ENCODE measurements at regions not wholly inside any gene's neighbourhood (a gene's known extent, or its start where the extent isn't known, plus 50 kb on each side); places are given as distances from the start of the nearest gene placed in this dataset.

GRCh38 chr12:20272161-20272560 lies 96.2 kb upstream of the PDE3A start:
- TF ChIP-seq PPARA (CRISPR knock-in tag; IDR thresholded peaks at IDR 0.05; ENCODE audit: borderline replicate concordance) (no peak), TCF4 (CRISPR knock-in tag; IDR thresholded peaks at IDR 0.05; ENCODE audit: borderline replicate concordance) (no peak), RARB (CRISPR knock-in tag; IDR thresholded peaks at IDR 0.05) (no peak), ZNF70 (CRISPR knock-in tag; IDR thresholded peaks at IDR 0.05) (no peak), ZC3H10 (CRISPR knock-in tag; IDR thresholded peaks at IDR 0.05) (no peak), ZFP3 (CRISPR knock-in tag; IDR thresholded peaks at IDR 0.05) (no peak), OSR1 (CRISPR knock-in tag; IDR thresholded peaks at IDR 0.05) (no peak), ZNF8 (CRISPR knock-in tag; IDR thresholded peaks at IDR 0.05) (no peak), SNAI2 (CRISPR knock-in tag; IDR thresholded peaks at IDR 0.05) (no peak), ESRRG (CRISPR knock-in tag; IDR thresholded peaks at IDR 0.05) (no peak), GLIS3 (CRISPR knock-in tag; IDR thresholded peaks at IDR 0.05) (no peak)
- TF ChIP-seq, protein P1, sequence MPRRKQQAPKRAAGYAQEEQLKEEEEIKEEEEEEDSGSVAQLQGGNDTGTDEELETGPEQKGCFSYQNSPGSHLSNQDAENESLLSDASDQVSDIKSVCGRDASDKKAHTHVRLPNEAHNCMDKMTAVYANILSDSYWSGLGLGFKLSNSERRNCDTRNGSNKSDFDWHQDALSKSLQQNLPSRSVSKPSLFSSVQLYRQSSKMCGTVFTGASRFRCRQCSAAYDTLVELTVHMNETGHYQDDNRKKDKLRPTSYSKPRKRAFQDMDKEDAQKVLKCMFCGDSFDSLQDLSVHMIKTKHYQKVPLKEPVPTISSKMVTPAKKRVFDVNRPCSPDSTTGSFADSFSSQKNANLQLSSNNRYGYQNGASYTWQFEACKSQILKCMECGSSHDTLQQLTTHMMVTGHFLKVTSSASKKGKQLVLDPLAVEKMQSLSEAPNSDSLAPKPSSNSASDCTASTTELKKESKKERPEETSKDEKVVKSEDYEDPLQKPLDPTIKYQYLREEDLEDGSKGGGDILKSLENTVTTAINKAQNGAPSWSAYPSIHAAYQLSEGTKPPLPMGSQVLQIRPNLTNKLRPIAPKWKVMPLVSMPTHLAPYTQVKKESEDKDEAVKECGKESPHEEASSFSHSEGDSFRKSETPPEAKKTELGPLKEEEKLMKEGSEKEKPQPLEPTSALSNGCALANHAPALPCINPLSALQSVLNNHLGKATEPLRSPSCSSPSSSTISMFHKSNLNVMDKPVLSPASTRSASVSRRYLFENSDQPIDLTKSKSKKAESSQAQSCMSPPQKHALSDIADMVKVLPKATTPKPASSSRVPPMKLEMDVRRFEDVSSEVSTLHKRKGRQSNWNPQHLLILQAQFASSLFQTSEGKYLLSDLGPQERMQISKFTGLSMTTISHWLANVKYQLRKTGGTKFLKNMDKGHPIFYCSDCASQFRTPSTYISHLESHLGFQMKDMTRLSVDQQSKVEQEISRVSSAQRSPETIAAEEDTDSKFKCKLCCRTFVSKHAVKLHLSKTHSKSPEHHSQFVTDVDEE (CRISPR knock-in tag; IDR thresholded peaks at IDR 0.05) = no peak
- ATAC-seq = no peak

DNA sequence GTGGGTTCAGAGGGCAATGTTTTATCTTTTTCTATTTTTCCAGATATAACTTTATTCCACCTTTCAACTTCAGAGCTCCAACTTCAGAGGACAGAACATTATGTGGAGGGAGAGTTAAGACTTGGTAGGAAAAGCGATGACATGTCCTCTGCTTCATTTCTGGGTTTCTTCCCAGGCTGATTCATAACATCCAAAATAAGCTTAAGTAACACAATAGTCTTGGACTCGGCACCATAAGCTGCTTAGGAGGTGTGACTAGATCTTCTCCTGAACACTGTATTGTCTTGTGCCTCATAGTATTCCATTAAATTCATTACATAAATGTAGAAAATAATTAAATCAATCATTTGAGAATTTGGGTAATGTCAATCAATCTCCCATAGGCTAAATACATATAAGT lies 95.5 kb upstream of the PDE3A start:
- TF ChIP-seq RARB (CRISPR knock-in tag; IDR thresholded peaks at IDR 0.05) = no peak
- TF ChIP-seq TOX (CRISPR knock-in tag; IDR thresholded peaks at IDR 0.05; ENCODE audit: borderline replicate concordance) = no peak
- no peak for TF ChIP-seq BACH2 (CRISPR knock-in tag; IDR thresholded peaks at IDR 0.05; ENCODE audit: borderline replicate concordance)
- TF ChIP-seq ISL1 (CRISPR knock-in tag; IDR thresholded peaks at IDR 0.05) = no peak
- TF ChIP-seq, protein P2, sequence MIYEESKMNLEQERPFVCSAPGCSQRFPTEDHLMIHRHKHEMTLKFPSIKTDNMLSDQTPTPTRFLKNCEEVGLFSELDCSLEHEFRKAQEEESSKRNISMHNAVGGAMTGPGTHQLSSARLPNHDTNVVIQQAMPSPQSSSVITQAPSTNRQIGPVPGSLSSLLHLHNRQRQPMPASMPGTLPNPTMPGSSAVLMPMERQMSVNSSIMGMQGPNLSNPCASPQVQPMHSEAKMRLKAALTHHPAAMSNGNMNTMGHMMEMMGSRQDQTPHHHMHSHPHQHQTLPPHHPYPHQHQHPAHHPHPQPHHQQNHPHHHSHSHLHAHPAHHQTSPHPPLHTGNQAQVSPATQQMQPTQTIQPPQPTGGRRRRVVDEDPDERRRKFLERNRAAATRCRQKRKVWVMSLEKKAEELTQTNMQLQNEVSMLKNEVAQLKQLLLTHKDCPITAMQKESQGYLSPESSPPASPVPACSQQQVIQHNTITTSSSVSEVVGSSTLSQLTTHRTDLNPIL (CRISPR knock-in tag; IDR thresholded peaks at IDR 0.05; ENCODE audit: low read depth) = no peak
- no peak for TF ChIP-seq ESRRG (CRISPR knock-in tag; IDR thresholded peaks at IDR 0.05)
- no peak for TF ChIP-seq ZNF565 (CRISPR knock-in tag; conservative IDR thresholded peaks at IDR 0.05; ENCODE audit: low read depth)
- TF ChIP-seq, protein P3, sequence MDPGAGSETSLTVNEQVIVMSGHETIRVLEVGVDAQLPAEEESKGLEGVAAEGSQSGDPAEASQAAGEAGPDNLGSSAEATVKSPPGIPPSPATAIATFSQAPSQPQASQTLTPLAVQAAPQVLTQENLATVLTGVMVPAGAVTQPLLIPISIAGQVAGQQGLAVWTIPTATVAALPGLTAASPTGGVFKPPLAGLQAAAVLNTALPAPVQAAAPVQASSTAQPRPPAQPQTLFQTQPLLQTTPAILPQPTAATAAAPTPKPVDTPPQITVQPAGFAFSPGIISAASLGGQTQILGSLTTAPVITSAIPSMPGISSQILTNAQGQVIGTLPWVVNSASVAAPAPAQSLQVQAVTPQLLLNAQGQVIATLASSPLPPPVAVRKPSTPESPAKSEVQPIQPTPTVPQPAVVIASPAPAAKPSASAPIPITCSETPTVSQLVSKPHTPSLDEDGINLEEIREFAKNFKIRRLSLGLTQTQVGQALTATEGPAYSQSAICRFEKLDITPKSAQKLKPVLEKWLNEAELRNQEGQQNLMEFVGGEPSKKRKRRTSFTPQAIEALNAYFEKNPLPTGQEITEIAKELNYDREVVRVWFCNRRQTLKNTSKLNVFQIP (CRISPR knock-in tag; IDR thresholded peaks at IDR 0.05; ENCODE audit: borderline replicate concordance, low read depth) = no peak
- no peak for TF ChIP-seq ZFP3 (CRISPR knock-in tag; IDR thresholded peaks at IDR 0.05)
- TF ChIP-seq, protein P4, sequence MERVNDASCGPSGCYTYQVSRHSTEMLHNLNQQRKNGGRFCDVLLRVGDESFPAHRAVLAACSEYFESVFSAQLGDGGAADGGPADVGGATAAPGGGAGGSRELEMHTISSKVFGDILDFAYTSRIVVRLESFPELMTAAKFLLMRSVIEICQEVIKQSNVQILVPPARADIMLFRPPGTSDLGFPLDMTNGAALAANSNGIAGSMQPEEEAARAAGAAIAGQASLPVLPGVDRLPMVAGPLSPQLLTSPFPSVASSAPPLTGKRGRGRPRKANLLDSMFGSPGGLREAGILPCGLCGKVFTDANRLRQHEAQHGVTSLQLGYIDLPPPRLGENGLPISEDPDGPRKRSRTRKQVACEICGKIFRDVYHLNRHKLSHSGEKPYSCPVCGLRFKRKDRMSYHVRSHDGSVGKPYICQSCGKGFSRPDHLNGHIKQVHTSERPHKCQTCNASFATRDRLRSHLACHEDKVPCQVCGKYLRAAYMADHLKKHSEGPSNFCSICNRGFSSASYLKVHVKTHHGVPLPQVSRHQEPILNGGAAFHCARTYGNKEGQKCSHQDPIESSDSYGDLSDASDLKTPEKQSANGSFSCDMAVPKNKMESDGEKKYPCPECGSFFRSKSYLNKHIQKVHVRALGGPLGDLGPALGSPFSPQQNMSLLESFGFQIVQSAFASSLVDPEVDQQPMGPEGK (CRISPR knock-in tag; IDR thresholded peaks at IDR 0.05; ENCODE audit: borderline replicate concordance) = no peak
- no peak for TF ChIP-seq ARNTL (CRISPR knock-in tag; IDR thresholded peaks at IDR 0.05; ENCODE audit: borderline replicate concordance, low read depth)
- TF ChIP-seq ZFP30 (CRISPR knock-in tag; IDR thresholded peaks at IDR 0.05) = no peak
- TF ChIP-seq, protein P1 (CRISPR knock-in tag; IDR thresholded peaks at IDR 0.05) = no peak
- TF ChIP-seq SNAI2 (CRISPR knock-in tag; IDR thresholded peaks at IDR 0.05) = no peak
- TF ChIP-seq OSR1 (CRISPR knock-in tag; IDR thresholded peaks at IDR 0.05) = no peak
- no peak for ATAC-seq

Measured in SK-N-SH treated with all-trans-retinoic acid at 6 μM for 48 hours (cell line).